ENCODE measurements at regions not wholly inside any gene's neighbourhood (a gene's known extent, or its start where the extent isn't known, plus 50 kb on each side); places are given as distances from the start of the nearest gene placed in this dataset.

DNA sequence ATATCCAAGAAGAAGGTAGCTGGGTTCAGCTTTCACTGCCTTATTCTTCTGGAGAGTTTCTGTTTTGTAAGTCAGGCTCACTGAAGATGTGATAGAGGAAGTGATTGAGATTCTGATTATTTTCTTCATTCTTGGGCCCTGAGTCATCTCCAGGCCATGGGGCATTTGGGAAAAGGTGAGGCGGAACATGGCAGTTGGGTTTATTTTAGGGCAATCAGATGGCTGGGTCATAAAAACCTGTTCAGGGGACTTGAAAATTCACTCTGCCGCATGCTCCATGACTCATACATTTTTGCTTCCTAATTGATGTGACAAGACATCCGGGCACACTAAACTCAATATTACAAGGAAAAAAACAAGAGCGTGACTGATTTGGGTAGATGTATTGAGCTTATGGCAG is 265.7 kb upstream of the KLF4 start:
- no peak for DNase-seq (ENCODE audit: low spot score)

DNA sequence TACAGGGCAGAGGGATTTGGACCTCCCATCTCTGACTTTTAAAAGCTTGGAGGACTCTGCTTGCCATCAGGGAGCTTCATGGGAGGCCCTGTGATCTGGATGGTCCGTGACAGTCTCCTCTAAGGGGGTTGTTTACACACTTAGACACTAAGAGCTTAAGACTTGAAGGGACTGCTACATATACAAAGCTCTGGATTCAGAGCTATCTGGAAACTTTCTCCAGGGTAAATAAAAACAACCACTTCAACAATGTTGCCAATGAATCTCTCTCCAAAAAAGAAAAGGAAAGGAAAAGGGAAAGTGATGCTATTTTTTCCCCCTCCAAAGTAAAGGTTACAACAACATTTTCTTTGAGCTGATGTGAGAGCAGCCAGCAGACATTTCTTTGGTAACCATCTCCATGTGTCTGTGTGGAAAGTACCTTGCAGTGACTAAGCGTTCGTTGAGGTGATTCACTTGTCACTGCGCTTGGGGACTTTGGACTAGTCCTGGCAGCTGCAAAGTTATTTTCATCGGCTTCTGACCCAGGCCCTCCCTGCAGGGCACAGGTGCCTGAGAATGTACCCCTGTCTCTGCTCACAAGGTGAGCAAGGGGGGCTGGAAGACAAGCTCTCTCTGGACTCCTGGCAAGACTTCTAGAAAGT is 262.1 kb upstream of the KLF4 start:
- no peak for DNase-seq (ENCODE audit: low spot score)

DNA sequence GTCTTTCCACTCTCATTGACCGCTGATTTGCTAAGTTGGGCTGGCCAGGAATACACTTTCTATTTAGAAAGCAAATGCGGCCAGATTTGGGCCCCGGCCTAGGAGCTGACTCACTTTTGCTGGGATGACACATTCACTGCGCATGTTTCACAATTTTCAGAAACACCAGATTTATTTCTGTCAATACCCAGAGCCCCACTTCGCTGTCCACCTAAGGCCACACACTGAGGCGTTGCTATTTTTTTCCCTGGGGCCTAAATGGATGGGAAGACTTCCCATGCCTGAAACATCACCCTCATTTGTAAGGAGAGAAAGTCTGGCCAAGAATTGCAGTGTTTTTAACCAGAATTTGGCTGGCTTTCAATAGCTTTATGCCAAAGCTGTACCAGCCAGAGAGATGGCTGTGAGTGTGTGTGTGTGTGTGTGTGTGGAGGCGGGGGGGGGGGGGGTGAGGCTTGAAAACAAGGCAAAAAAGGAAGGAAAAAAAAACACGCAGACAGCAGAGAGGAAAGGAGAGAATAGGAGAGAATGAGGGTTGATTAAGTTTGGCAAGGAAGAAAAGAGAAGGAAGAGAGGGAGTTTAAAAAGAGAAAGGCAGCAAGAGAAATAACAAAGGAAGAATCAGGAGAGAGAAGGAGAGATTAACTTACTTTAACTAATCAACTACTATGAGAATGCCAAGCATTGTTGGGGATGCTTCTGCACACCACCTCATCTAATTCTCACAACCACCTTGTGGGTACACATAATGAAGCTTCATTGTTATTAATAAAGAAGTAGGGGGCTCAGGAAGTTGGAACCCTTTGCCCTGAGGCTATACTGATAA is 261.4 kb upstream of the KLF4 start:
- no peak for DNase-seq (ENCODE audit: low spot score)

DNA sequence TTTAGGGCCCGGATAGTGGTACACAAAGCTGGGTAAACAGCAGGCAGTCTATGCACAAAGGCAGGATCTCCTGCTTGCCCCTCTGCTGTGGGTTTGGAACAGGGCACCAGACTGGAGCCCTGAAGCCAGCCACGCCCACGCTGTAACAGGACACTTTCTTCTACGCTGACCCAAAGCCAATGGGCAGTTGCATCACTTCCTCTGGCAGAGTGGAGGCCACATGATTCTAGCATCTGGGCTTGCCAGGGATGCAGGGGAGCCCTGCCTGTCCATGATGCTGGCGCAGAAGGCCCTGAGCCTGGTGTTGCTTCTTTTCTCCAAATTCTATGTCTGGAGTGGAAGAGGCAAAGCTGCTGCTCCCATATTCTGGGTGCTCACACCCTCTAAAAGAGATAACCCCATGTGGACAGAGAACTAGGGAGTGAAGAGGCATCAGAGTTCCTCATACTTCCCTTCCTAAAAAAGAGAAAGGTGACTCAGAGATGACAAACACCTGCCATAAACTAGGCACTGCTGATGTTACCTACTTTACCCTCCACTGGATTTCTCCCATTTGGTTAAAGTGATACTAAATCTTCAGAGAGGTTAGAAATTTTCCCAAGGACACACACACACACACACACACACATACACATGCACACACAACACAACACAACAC is 260.3 kb upstream of the KLF4 start:
- peak; percentile 63 for DNase-seq (ENCODE audit: low spot score)

DNA sequence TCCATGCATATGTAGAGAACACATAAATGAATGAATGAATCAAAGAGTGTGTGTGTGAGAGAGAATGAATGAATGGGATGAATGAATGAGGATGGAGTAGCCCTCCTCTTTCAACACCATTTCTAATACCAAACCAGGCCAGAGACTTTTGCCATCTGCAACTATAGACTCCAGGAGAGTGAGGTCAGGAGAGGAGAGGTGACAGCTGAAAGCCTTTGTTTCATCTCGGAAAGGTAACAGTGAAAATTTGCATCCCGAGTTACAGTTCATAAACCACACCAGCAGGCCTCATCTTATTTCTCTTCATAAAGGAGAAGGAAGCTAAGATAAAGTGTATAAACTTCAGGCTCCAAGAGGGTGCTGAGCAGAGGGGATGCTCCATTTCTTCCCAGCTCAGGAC is 255.3 kb upstream of the KLF4 start:
- no peak for DNase-seq (ENCODE audit: low spot score)

DNA sequence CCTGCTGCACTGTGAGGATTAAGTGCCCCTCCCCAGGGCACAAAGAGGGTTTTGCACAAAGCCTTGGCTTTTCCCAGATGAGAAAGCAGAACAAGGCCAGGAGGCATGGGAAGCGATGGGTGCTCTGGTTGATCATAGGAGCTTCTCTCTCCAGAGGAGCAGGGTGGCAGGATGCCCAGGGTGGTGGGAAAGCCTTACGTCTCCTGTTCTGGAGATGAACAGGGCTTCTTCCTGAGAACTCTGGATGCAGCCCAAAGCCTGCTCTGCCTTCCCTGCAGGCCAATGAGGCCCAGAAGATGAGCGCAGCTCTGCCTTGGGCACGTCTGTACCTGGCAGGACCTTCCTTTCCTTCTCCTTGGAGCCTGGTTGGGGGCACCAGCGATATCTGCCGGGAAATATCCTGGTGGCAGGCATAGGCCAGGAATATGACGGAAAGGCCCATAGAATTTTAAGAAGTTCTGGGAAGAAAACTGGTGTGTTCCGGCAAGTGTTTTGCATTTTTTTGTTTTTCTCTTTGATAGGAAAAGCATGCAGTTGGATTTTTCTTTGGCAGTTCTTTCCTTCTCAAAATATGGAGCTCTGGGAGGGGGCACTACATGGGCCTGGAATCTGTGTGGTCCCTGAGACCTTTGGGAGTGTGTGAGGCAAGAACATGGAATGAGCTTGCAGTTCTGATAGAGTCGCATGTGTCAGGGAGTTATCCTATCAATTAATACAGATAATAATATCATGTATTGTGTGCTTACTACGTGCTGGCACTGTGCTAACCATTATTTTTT is 253.2 kb upstream of the KLF4 start:
- DNase-seq (ENCODE audit: low spot score): no peak

DNA sequence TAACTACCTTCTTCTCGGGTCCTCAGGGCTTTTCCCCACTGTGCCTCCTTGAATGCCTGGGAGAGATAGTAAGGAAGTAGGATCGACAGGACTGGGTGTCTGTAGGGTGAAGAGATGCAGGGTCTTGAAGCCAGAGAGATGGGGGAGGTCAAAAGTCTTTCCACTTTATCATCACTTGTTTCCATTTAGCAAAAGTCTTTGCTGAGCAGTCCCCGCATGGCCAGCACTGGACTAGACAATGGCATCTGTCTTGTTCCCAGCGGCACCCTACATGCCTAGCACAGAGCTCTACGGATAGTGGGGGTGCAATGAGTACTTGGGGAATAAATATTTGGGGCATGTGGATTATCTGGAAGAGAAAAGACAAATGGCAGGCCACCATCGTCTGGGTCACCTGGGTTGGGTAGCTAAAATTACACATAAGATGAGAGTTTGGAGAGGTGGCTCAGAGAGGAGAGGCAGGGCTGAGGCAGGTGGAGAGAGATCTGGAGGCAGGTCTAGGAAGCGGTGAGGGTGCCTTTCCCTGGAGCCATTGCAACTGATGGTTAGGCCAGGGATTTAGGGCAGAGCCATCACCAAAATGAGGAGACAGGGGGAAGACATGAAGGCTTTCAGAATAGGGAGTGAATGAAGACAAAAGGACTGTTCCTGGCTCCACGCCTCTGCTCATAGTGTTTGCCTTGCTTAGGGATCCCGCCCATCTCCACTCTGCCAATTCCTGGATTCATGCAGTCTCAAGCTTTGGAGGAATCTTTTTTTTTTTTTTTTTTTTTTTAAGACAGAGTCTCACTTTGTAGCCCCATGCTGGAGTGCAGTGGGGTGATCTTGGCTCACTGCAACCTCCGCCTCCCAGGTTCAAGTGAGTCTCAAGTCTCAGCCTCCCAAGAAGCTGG is 250.8 kb upstream of the KLF4 start:
- no peak for DNase-seq (ENCODE audit: low spot score)

DNA sequence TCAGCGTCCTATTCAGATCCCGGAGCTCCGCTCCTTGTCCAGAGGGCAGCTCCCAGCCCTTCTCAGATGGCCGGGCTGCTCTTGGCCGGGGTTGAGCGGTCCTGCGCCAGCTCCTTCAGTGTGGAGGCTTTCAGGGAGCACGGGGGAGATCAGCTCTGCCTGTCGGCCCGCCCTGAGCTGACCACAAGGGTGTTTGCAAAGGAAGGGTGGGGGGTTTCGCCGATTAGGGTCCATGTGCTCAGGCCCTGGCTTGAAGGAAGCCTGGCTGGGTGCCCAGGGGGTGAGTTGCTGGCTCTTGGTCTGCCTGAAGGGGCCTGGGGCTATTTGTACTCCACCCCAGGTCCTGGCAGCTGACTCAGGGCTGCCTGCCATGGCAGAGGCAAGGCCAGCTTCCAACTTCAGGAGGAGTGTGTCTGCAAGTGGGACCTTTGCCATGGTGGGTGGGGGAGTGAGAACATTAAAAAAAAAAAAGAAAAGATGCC is 250.1 kb upstream of the KLF4 start:
- DNase-seq (ENCODE audit: low spot score): no peak

DNA sequence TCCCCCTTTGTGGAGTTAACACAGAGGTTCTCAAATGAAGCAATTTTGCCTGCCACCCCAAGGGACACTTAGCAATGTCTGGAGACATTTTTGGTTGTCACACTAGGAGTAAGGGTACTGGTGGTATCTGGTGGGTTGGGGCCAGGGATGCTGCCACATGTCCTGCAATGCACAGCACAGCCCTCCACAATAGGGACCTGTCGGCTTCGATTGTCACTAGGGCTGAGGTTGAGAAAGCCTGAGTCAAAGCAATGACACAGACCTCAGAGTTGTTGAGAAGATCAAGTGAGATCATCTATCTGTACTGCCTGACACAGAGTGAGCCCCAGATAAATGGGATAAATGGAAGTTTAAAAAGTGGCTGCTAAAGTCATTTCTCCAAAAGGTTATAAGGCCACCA is 249.2 kb upstream of the KLF4 start:
- DNase-seq (ENCODE audit: low spot score): no peak

DNA sequence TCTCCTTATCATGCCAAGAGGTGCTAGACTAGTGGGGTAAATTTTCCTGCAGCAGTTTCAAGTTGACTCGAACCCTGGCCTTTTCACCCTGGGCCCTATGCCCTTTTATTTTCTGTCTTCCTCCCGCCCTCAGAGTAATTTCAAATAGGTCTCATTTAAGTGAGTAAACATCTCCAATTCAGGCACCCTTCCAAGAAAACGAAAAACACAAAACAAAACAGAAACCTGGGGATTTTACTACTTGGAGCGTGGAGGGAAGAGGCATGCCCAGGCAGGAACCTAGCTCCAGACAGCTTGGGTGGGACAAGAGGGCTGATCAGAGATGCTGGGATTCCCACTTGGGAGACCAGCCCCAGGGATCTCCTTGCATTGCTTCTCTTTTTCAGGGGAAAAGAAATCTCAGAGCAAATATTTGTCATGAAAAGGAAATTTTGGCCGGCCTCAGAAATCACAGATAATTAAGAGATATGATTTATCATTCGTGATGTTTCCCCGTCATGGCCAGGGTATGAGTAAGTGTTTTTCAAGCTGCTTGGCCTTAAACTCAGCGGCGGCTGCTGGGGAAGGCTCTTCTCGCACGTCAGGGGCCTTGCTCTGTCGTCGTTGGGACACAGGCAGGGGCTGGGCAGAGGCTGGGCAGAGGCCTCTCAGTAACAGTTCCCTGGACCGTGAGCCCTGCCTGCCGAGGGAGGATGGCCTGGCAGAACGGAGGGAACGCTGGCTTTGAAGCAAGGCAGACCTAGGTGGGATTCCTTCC is 248.6 kb upstream of the KLF4 start:
- DNase-seq (ENCODE audit: low spot score): no peak

DNA sequence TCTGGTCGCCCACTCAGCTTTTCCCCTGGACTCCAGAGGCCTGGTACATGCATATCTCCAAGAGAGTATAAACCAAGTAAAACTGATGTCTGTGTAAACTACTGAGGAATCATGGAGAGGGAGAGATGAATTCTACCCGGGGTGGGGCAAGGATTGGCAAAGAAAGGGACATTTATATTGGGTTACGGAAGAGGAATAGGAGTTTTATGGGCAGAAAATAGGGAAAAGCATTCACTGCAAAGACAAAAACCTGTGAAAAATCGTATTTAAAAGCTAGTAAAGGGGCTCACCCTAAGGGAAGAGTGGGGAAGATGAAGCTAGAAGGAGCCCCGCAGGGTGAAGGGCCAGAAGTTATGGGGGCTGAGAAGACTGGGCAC is 248.0 kb upstream of the KLF4 start:
- DNase-seq (ENCODE audit: low spot score): no peak

DNA sequence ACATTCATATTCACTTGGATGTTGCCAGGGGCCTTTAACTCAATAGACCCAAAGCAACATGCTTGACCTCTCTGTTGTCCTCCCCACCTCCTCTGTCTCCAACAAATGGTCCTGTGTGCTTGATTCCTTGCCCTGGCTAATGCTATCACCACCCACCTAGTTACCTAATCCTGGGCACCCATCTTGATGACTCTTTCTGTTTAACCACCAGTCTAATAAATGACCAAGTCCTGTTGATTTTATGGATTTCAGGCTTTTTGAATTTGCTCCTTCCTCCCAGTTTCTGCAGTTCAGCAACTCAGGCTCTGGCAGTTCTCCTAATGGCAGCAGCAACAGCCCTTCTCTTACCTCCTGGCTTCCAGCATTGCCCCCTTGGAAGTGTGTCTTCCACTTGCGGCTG is 246.3 kb upstream of the KLF4 start:
- no peak for DNase-seq (ENCODE audit: low spot score)

DNA sequence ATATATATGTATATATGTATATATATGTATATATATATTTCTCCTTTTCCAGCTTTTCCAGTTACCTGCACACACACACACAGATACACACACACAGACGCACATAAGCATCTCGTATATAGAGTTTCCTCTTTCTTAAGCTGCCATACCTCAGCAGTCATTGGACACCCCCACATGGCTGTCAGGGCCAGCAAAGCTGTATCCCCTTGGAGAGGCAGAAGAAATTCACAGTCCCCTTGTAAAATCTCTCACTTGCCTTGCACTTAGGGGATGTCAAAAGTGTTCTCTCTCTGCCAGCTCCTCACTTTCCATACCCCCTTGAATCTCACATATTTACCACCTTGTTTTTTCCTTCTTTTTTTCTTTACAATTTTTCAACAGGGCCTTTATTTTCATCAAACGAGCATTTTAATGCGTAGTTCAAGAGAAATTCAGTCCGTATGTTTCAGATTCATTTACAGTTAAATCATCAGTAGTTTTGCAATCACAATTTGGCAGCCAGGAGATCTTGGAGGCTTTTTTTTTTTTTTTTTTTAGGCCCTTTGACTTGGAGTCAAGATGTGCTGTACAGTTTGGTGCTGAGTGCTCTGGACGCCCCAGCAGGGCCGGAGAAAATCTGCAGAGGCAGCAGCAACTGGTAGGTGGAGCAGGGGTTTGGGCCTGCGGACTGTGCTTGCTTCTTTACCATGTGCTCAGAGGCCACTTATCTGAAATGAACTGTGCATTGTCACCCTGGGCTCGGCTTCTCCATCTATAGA is 244.9 kb upstream of the KLF4 start:
- no peak for DNase-seq (ENCODE audit: low spot score)

DNA sequence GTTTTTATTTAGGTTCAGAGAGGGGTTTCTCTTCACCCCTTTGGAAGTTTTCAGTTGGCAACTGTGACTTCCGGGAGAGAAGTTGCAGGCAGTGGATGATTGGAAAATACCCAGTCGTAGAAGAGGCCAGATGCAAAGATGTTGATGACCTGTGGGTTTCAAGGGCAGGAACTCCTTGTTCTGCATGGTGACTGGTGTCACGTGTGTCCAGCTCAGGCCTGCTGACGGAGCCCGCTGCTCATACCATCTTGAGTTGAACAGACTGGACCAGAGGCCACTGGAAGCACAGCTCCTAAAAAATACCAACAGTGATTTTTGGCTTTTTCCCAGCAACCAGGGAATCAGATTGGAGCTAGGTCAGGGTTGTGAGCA is 243.9 kb upstream of the KLF4 start:
- DNase-seq (ENCODE audit: low spot score): no peak

DNA sequence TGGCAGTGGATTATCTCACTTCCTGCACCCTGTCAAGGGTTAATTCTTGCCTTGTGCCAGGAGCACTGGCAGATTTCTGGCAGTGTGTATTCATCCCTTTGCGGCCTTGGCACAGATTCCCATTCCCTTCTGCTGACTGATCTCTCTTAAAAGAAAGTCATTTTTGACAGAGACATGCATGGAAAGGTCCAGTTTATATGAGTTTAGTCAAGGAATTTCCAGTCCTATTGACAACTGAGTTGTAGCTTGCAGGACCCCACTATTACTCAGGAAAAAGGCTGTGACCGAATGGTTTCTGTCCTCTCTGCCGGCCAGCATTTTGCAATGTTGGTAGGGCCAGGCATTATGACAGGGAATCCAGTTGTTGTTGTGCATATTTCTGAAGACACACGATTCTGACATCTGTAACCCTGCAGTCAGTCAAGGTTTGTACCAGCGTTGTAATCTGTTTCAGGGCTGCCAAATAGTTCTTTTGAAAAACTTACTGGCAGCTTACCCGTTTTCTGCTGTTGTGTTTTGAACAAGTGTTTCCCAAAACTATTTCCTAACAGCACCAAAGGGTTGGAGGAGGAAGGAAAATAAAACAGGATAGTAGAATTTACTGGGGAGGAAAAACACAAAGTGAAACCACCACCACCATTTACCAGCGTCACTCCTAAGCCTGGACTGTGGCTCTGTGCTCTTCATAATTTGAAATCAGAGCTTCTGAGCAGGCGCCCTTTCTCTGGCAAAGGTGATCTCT is 243.4 kb upstream of the KLF4 start:
- no peak for DNase-seq (ENCODE audit: low spot score)

DNA sequence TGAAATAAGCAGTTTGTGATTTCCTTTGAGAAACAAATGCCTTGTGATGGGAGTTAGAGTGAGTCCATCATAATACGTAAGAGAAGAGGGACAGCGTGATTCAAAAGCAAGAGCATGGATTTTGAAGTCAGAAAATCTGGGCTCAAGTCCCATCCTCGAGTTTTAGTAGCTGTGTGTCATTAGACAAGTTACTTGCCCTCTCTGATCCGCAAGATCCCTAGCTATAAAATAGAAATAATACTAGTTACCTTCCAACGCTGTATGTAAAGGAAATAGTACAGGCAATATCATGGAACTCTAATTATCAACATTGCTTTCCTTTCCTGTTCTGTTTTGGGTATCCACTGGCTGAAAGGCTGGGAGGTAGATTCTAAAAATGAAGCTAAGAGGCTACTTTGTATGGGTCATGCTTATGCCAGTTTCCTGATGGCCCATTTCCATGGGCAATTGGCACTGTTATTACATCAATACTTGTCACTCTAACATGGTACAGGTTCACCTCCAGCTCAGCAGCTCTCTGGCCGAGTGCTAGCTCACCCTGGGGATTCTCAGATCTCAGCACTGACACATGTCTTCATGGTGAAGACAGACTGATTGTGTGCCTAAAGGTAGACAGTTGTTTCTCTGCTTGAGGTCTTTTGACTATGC is 241.7 kb upstream of the KLF4 start:
- DNase-seq (ENCODE audit: low spot score): no peak

DNA sequence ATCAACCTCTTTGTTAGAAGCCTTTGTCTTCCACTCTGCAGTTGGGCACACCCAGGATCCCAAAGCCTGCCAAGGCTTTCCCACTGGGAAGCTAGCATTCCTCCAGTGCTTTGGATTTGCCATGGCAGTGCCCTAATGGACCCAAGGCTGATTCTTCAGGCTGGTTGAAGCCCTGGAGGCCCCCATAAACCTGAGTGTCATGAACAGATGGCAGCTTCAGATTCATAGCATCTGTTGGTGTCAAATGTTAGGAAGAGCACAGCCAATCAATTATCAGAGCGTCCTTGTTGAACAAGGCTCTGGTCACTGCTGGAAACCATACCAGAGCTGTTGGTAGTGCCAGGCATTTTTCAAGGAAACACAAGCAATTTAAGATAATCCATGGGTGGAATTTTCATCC is 241.1 kb upstream of the KLF4 start:
- no peak for DNase-seq (ENCODE audit: low spot score)

DNA sequence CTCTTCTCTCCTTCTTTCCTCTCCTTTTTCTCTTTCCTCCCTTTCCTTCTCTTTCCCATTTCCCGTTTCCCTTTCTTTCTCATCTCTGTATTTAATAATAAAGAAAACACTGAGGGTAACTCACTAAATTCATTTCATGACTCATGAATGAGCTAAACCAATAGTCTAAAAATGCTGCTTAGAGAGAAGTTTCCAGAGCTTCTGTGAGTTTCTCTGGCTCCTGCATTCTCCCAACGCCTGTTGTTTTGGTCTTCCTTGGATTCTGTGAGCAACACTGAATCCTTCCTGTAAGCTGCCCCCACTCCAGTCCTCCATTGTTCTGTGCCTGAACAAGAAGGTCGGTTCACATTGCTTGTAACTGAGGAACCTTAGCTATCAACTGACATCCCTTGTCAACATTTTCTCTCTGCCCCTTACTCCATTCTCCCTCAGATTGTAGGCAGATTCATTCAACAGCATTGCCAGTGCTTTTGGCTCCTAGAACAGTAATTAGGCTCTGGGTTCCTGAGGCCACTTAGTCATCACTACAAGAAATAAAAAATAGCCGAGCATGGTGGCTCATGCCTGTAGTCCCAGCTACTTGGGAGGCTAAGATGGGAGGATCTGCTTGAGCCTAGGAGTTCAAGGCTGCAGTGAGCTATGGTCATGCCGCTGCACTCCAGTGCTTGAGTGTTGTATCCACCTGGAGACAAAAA is 237.7 kb upstream of the KLF4 start:
- DNase-seq (ENCODE audit: low spot score): no peak

All from iPS-NIHi11 (cell line).